ENCODE measurements at regions not wholly inside any gene's neighbourhood (a gene's known extent, or its start where the extent isn't known, plus 50 kb on each side); places are given as distances from the start of the nearest gene placed in this dataset.

DNA sequence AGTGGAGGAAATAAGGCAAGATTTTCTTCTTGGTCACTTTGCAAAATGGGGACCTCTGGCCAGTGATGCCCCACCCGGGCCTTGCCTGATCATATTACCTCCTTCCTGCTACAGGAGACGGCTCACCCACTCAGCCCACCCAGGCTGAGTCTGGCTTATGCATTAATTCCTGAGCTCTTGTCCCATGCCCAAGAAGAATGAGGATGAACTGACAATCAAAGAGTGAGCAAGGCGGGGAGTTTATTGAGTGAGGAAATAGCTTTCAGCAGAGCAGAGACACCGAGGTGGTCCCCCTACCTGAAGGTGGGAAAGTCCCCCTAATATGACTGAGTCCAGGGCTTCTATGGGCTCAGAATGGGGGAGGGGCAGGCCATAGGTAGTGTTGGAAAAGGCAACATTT is 107.5 kb downstream of the EOMES start:
- Mint-ChIP-seq H3K27ac (no peak overlapping the region), H3K4me1 (peaks cover 2% of the 10 kb centered on the region in 2 experiments; a peak in 1 of 4 replicates), H3K27me3 (ENCODE audit: low read depth) (peaks cover 1% of the 10 kb centered on the region; the same call in 1 of the 2 replicates), H3K36me3 (ENCODE audit: insufficient read depth in 1 of 3, low read depth in 3 of 3) (peaks cover 8 to 25% (median 20%) of the 10 kb centered on the region in 3 experiments; a peak in 6 of 7 replicates), H3K9me3 (peaks cover 24 to 26% of the 10 kb centered on the region in 2 experiments), H3K4me3 (no peak overlapping the region)
- no peak overlapping the region for H3K9ac ChIP-seq (ENCODE audit: extremely low read depth, insufficient read length, low read length)
- H3K27me3 ChIP-seq (ENCODE audit: insufficient read depth, low read length): no peaks in the 10 kb centered on the region
- no peak overlapping the region for H2BK12ac ChIP-seq (ENCODE audit: insufficient read length, low read depth, low read length)
- no peak overlapping the region for H3K27ac ChIP-seq (ENCODE audit: insufficient read length, low read depth, low read length)
- no peak overlapping the region for H2AFZ ChIP-seq (ENCODE audit: low read length)
- H2BK120ac ChIP-seq (ENCODE audit: low read depth, low read length, poor library complexity, severe bottlenecking): no peak overlapping the region
- H3K4me2 ChIP-seq (ENCODE audit: insufficient read depth, insufficient read length, low read length): no peak overlapping the region
- H3K4me1 ChIP-seq (ENCODE audit: insufficient read depth, low read length): no peaks in the 10 kb centered on the region
- no peak overlapping the region for H2BK20ac ChIP-seq (ENCODE audit: low read depth, low read length, poor library complexity, severe bottlenecking)
- H3K4ac ChIP-seq (ENCODE audit: low read depth, low read length): no peak overlapping the region
- no peak overlapping the region for H4K8ac ChIP-seq (replicated peaks; ENCODE audit: insufficient read length, low read depth, low read length)
- no peak overlapping the region for H2AK5ac ChIP-seq (ENCODE audit: insufficient read length, low read length)
- no peaks in the 10 kb centered on the region for H3K79me1 ChIP-seq (ENCODE audit: insufficient read depth, low read depth, low read length, poor library complexity, severe bottlenecking)
- no peaks in the 10 kb centered on the region for H3K23me2 ChIP-seq (ENCODE audit: insufficient read length, low read depth, low read length, poor library complexity, severe bottlenecking)
- no peak overlapping the region for H2BK5ac ChIP-seq (ENCODE audit: insufficient read length, low read length)
- H4K5ac ChIP-seq (ENCODE audit: insufficient read length, low read depth, low read length): no peak overlapping the region
- no peak overlapping the region for H3K14ac ChIP-seq (ENCODE audit: insufficient read depth, low read length)
- H3K18ac ChIP-seq (ENCODE audit: insufficient read length, low read depth, low read length): no peak overlapping the region
- no peaks in the 10 kb centered on the region for H4K20me1 ChIP-seq (ENCODE audit: control insufficient read depth, insufficient read depth, insufficient read length)
- TF ChIP-seq, protein P1, sequence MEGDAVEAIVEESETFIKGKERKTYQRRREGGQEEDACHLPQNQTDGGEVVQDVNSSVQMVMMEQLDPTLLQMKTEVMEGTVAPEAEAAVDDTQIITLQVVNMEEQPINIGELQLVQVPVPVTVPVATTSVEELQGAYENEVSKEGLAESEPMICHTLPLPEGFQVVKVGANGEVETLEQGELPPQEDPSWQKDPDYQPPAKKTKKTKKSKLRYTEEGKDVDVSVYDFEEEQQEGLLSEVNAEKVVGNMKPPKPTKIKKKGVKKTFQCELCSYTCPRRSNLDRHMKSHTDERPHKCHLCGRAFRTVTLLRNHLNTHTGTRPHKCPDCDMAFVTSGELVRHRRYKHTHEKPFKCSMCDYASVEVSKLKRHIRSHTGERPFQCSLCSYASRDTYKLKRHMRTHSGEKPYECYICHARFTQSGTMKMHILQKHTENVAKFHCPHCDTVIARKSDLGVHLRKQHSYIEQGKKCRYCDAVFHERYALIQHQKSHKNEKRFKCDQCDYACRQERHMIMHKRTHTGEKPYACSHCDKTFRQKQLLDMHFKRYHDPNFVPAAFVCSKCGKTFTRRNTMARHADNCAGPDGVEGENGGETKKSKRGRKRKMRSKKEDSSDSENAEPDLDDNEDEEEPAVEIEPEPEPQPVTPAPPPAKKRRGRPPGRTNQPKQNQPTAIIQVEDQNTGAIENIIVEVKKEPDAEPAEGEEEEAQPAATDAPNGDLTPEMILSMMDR (conservative IDR thresholded peaks at IDR 0.05): no peak
- WGBS (ENCODE audit: extremely low coverage, insufficient read length, low lambda C conversion rate): no CpG with 5 or more reads among the region's 4 CpGs
- H3K23ac ChIP-seq (ENCODE audit: insufficient read length, low read depth, low read length): no peak overlapping the region
- no peaks in the 10 kb centered on the region for H3K79me2 ChIP-seq (ENCODE audit: insufficient read depth, low read length)
- DNase-seq: no peak
- peaks cover 11% of the 10 kb centered on the region for H3K9me3 ChIP-seq (ENCODE audit: control insufficient read depth, low read depth, low read length)
- H2BK15ac ChIP-seq (ENCODE audit: low read depth, low read length): no peak overlapping the region
- H3K56ac ChIP-seq (ENCODE audit: insufficient read length, low read depth, low read length): no peak overlapping the region
- H3T11ph ChIP-seq (ENCODE audit: low read length): no peak overlapping the region
- H4K91ac ChIP-seq (ENCODE audit: insufficient read length, low read depth, low read length): no peak overlapping the region
